HG02759 (cell line): ENCODE measurements at regions not wholly inside any gene's neighbourhood (a gene's known extent, or its start where the extent isn't known, plus 50 kb on each side); places are given as distances from the start of the nearest gene placed in this dataset.
"Not testable (repeated sequence)": the region's sequence is repeated elsewhere in the genome, so short reads cannot be mapped to it uniquely, and the experiment has no call there.

Experiments used
- ATAC-seq: cut with Tn5 transposase; IDR thresholded peaks from one replicate; pipeline ENCODE4 v1.9.1; 2021; ENCODE audit warnings: mild to moderate bottlenecking, moderate library complexity; ENCODE audit not compliant: unreplicated experiment

GRCh38 chr11:129631201-129631600 lies 184.4 kb upstream of the TMEM45B start:
- no peak for ATAC-seq

- ATAC-seq = no peak
Measured at GRCh38 chr11:129636926-129637325, 178.7 kb upstream of the TMEM45B start.

GRCh38 chr11:129637473-129637872 lies 178.2 kb upstream of the TMEM45B start:
- no peak for ATAC-seq

GRCh38 chr11:129637983-129638776 lies 177.5 kb upstream of the TMEM45B start:
- no peak for ATAC-seq

- no peak for ATAC-seq
Measured at GRCh38 chr11:129639300-129639699, 176.3 kb upstream of the TMEM45B start.

- ATAC-seq = no peak
Measured at GRCh38 chr11:129640671-129641070, 175.0 kb upstream of the TMEM45B start.

- ATAC-seq = no peak
Measured at GRCh38 chr11:129643031-129643721, 172.5 kb upstream of the TMEM45B start.

GRCh38 chr11:129644326-129644725 lies 171.3 kb upstream of the TMEM45B start:
- ATAC-seq = no peak

GRCh38 chr11:129645943-129646342 lies 169.7 kb upstream of the TMEM45B start:
- no peak for ATAC-seq

GRCh38 chr11:129650044-129650443 lies 165.6 kb upstream of the TMEM45B start:
- not testable (repeated sequence) for ATAC-seq

GRCh38 chr11:129652835-129653234 lies 162.8 kb upstream of the TMEM45B start:
- ATAC-seq = no peak

- no peak for ATAC-seq
Measured at GRCh38 chr11:129655247-129655832, 160.3 kb upstream of the TMEM45B start.

GRCh38 chr11:129657866-129658525 lies 157.7 kb upstream of the TMEM45B start:
- ATAC-seq = no peak

- no peak for ATAC-seq
Measured at GRCh38 chr11:129658526-129658867, 157.2 kb upstream of the TMEM45B start.

- no peak for ATAC-seq
Measured at GRCh38 chr11:129680907-129681306, 134.7 kb upstream of the TMEM45B start.

GRCh38 chr11:129681344-129682114 lies 134.1 kb upstream of the TMEM45B start:
- ATAC-seq = no peak

- ATAC-seq = no peak
Measured at GRCh38 chr11:129686269-129686668, 129.4 kb upstream of the TMEM45B start.

- no peak for ATAC-seq
Measured at GRCh38 chr11:129691142-129691541, 124.5 kb upstream of the TMEM45B start.

- no peak for ATAC-seq
Measured at GRCh38 chr11:129694538-129694937, 121.1 kb upstream of the TMEM45B start.

- ATAC-seq = no peak
Measured at GRCh38 chr11:129694966-129695365, 120.7 kb upstream of the TMEM45B start.
